Fibroblast of the conjunctiva (primary cell): ENCODE measurements at regions not wholly inside any gene's neighbourhood (a gene's known extent, or its start where the extent isn't known, plus 50 kb on each side); places are given as distances from the start of the nearest gene placed in this dataset.
"Not testable (repeated sequence)": the region's sequence is repeated elsewhere in the genome, so short reads cannot be mapped to it uniquely, and the experiment has no call there.

Source experiments
- DNase-seq: peaks from one replicate; pipeline ENCODE4 v3.0.0-alpha.2; 2010; ENCODE audit warnings: low read depth

- no peak for DNase-seq
Measured at GRCh38 chr9:1554081-1555035, 460.8 kb upstream of the SMARCA2 start.

GRCh38 chr9:1558666-1559065 lies 456.5 kb upstream of the SMARCA2 start:
- DNase-seq: not testable (repeated sequence)

- DNase-seq: no peak
Measured at GRCh38 chr9:1575939-1576338, 439.2 kb upstream of the SMARCA2 start.

GRCh38 chr9:1580215-1580614 lies 434.9 kb upstream of the SMARCA2 start:
- DNase-seq: no peak

GRCh38 chr9:1581926-1582325 lies 433.2 kb upstream of the SMARCA2 start:
- no peak for DNase-seq

GRCh38 chr9:1591310-1591709 lies 423.8 kb upstream of the SMARCA2 start:
- DNase-seq: no peak

GRCh38 chr9:1598270-1598669 lies 416.9 kb upstream of the SMARCA2 start:
- DNase-seq: no peak

- DNase-seq: no peak
Measured at GRCh38 chr9:1599961-1600360, 415.2 kb upstream of the SMARCA2 start.

GRCh38 chr9:1604942-1605560 lies 410.1 kb upstream of the SMARCA2 start:
- DNase-seq: peak; percentile 8

- DNase-seq: no peak
Measured at GRCh38 chr9:1606253-1606652, 408.9 kb upstream of the SMARCA2 start.

- DNase-seq: no peak
Measured at GRCh38 chr9:1612886-1613285, 402.3 kb upstream of the SMARCA2 start.

GRCh38 chr9:1617419-1617818 lies 397.7 kb upstream of the SMARCA2 start:
- DNase-seq: no peak

- DNase-seq: peak; percentile 2
Measured at GRCh38 chr9:1619915-1620710, 395.0 kb upstream of the SMARCA2 start.

GRCh38 chr9:1637401-1637800 lies 377.7 kb upstream of the SMARCA2 start:
- no peak for DNase-seq

- DNase-seq: no peak
Measured at GRCh38 chr9:1639166-1639565, 376.0 kb upstream of the SMARCA2 start.

GRCh38 chr9:1647776-1648175 lies 367.4 kb upstream of the SMARCA2 start:
- DNase-seq: peak; percentile 43

- DNase-seq: no peak
Measured at GRCh38 chr9:1653282-1653681, 361.9 kb upstream of the SMARCA2 start.

GRCh38 chr9:1658661-1659362 lies 356.3 kb upstream of the SMARCA2 start:
- no peak for DNase-seq

GRCh38 chr9:1659363-1659690 lies 355.8 kb upstream of the SMARCA2 start:
- no peak for DNase-seq

GRCh38 chr9:1668441-1668840 lies 346.7 kb upstream of the SMARCA2 start:
- no peak for DNase-seq

- DNase-seq: no peak
Measured at GRCh38 chr9:1673300-1673699, 341.8 kb upstream of the SMARCA2 start.

GRCh38 chr9:1676771-1677170 lies 338.4 kb upstream of the SMARCA2 start:
- DNase-seq: no peak
